ENCODE measurements at regions not wholly inside any gene's neighbourhood (a gene's known extent, or its start where the extent isn't known, plus 50 kb on each side); places are given as distances from the start of the nearest gene placed in this dataset.

DNA sequence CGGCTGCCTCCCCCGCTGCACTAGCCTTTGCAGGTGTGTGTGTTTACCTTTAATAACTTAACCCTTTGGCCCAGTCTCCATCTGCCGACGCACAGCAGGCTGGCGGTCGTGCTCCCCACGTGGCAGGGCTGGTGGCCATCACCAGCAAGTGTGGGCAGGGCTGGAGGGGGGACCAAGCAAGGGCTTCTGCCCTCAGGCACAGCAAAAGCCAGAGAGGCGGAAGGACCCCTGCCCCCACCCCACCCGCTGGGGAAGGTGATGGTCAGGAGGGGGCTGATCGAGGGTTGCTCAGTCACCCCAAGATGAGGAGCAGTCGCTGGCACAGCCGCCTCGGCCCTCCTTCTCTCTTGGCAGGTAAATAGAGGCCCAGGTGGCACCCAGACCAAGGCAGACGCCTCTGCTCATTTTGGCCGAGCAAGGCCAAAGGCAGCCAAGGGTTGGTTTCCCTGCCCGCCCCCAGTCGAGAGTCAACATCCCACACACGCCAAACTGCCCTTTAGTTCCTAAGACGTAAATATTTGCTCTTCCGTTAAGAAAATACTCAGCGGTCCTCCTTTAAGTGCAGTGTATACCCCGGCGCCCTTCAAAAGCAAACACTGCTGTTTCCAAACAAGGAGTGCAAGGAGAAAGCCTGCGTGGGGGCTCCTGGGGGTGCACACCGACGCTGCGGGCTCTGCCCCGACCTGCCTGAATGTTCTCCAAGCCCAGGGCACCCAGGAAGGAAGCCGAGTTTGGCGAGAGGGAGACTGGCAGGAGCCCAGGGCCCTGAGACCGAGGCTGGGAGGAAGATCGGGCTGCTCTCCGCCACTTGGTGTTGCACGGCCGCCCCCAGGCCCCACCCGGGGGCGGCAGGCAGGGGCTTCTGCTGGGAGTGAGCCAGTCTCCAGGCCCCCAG, 82.7 kb downstream of the SIK1 start:
- Mint-ChIP-seq H3K27ac (no peak overlapping the region), H3K27me3 (peaks cover 3 to 4% of the 10 kb centered on the region in 2 donors), H3K4me3 (no peak overlapping the region), H3K36me3 (ENCODE audit: insufficient read depth) (peaks cover under 1% of the 10 kb centered on the region), H3K4me1 (ENCODE audit: low read depth in 2 of 2) (peaks cover 0 to 4% of the 10 kb centered on the region in 2 donors), H3K9me3 (no peaks in the 10 kb centered on the region)
- DNase-seq (no peak), ATAC-seq (replicated peaks) (no peak)

DNA sequence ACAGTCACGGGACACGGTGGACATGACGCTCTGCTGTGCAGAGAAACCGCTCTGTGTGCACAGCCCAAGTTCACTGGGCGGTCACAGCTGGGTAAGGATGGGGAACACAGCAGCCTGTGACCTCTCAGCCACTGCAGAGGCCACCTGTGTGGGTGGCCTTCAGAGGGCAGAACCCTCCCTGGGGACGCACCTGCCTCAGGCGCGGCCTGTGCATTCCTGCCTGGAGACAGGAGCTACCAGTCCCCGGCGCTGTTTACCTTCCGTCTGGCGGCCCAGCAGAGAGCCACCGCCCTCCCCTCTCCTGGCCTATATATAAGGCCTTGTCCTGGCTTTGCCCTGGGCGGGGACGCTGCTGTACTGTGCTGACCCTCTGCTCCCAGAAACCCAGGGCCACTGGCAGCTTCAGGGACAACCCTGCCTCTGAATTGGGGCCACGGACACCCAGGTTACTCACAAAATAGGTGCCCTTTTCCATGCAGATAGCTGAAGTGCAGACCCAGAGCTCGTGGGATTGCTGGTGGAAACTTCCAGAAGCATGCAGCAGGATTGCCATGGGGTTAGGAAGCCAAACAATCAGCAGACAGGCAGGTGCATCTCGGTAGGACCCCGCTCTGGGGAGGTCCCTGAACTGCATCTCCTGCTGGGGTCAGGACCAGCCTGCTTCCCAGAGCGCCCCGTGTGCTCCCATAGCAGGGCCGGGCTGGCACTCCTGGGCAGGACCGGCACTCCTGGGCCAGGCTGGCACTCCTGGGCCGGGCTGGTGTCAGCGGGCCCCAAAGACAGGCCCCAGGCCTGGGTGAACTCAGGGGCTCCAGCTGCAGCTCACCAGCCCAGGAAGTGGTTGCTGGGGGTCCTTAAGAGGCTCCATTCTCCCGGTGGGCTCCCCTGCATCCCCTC, 83.6 kb downstream of the SIK1 start:
- DNase-seq = no peak
- Mint-ChIP-seq H3K9me3 (no peaks in the 10 kb centered on the region), H3K27ac (no peak overlapping the region), H3K4me3 (no peak overlapping the region), H3K27me3 (peaks cover 7 to 10% of the 10 kb centered on the region in 2 donors), H3K36me3 (ENCODE audit: insufficient read depth) (peaks cover 4% of the 10 kb centered on the region), H3K4me1 (ENCODE audit: low read depth in 2 of 2) (peaks cover 0 to 7% of the 10 kb centered on the region in 2 donors)
- ATAC-seq (replicated peaks) = no peak

DNA sequence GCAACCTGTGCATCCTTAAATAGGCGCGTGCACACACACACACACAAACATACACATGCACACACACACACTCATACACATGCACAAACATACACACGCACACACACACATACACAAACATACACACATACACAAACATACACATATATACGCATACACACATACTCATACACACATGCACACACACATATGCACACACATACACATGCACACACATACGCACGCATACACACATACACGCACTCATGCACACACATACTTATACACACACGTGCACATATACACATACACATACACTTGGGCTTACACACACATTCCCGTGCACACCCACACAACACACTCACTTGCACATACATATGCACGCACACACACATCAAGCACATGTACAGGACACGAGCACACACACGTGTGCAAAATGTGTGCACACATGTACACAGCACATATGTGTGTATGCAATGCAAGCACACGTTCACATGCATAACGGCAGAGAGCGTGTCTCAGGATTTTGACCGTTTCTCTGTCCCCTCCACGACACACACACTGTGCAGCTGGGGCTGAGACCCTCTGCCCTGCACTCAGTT, 84.5 kb downstream of the SIK1 start:
- peaks cover 7 to 10% of the 10 kb centered on the region in 2 donors for H3K27me3 Mint-ChIP-seq
- H3K9me3 Mint-ChIP-seq = peaks cover 3 to 8% of the 10 kb centered on the region in 2 donors
- peaks cover 0 to 11% of the 10 kb centered on the region in 2 donors for H3K4me1 Mint-ChIP-seq (ENCODE audit: low read depth in 2 of 2)
- DNase-seq (no peak), ATAC-seq (replicated peaks) (no peak)
- H3K4me3 Mint-ChIP-seq = no peak overlapping the region
- no peak overlapping the region for H3K27ac Mint-ChIP-seq
- peaks cover 10% of the 10 kb centered on the region for H3K36me3 Mint-ChIP-seq (ENCODE audit: insufficient read depth)

DNA sequence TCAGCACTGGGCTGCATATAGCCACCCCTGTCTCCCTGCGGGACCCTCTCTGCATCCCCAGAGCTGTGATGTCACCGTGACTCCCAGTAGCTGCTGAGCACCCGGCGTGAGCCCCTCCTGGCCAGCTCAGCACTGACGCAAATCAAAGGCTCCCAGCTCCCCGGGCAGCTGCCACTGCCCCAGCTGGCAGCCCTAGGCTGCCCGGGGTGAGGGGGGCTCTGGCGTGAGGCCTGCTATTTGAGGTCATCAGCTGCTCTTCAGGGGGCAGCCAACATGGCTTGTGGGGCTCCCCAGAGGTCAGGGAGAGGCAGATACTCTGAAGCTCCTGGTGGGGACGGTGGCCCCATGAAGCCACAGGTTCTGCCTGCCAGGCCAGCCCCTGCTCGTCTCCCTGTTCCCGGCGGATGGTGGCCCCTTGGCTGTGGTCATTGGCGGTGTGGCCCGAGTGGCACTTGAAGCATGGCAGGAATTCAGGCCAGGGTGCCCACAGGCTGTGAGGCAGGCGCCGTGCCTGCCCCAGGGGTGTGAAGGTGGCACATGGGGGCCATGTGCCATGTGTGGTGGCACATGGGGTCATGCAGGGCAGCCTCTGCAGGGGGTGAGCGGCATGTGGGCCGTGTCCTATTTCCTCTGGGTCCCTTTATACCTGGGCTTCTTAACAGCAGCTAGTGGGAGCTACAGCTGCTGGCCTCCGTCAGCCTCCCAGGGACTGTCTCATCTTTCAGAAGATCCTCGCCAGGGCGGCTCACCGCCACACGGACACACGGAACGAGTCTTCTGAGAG, 85.4 kb downstream of the SIK1 start:
- peaks cover 7 to 10% of the 10 kb centered on the region in 2 donors for H3K27me3 Mint-ChIP-seq
- peaks cover 17% of the 10 kb centered on the region for H3K36me3 Mint-ChIP-seq (ENCODE audit: insufficient read depth)
- H3K4me1 Mint-ChIP-seq (ENCODE audit: low read depth in 2 of 2) = peaks cover 5 to 11% of the 10 kb centered on the region in 2 donors
- no peak overlapping the region for H3K4me3 Mint-ChIP-seq
- H3K27ac Mint-ChIP-seq = no peak overlapping the region
- peaks cover 3 to 8% of the 10 kb centered on the region in 2 donors for H3K9me3 Mint-ChIP-seq
- no peak for ATAC-seq (replicated peaks)
- no peak for DNase-seq

DNA sequence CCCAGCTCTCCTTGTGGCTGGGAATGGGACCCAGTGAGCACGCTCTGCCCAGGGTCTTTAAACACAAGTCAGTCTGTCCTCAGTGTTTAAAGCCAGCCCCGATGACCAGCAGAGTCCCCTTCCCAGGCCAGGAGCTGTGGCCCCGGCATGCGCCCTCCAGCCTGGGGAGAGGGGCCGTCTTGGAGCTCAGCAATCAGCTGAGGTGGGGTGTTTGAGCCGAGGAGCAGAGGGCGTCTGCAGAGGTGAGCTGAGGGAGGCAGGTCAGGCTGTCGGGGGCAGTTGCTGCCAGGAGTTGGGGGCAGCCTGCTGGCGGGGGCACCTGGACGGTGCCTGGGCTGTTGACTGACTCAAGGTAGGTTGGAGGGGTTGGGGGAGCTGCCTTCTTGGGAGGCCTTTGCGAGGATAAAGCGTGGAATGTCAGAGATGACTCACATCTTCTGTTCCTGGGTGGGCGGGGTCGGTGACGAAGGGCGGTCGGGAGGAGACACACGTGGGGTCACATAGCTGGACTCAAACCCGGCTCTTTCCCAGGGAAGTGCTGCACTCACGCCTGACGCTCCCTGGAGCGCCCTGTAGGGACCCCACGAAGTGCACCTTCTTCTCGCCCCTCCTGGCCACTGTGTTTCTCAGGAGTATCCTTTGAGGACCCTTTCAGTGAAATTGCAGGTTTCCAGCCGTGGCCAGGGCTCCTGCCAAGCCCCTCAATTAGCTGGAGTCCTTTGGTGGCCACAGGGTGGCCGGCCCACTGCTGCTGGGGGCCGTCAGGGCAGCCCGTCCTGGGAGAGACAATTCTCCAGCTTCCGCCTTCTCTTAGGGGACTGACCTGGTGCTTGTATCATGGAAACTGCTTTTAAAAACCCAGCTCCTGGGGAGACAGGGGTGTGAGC, 86.2 kb downstream of the SIK1 start:
- peaks cover 5 to 9% of the 10 kb centered on the region in 2 donors for H3K4me1 Mint-ChIP-seq (ENCODE audit: low read depth in 2 of 2)
- peaks cover 7 to 10% of the 10 kb centered on the region in 2 donors for H3K27me3 Mint-ChIP-seq
- H3K4me3 Mint-ChIP-seq = no peak overlapping the region
- no peak for DNase-seq
- peaks cover 3 to 8% of the 10 kb centered on the region in 2 donors for H3K9me3 Mint-ChIP-seq
- no peak overlapping the region for H3K27ac Mint-ChIP-seq
- ATAC-seq (replicated peaks) = no peak
- H3K36me3 Mint-ChIP-seq (ENCODE audit: insufficient read depth) = peaks cover 21% of the 10 kb centered on the region

DNA sequence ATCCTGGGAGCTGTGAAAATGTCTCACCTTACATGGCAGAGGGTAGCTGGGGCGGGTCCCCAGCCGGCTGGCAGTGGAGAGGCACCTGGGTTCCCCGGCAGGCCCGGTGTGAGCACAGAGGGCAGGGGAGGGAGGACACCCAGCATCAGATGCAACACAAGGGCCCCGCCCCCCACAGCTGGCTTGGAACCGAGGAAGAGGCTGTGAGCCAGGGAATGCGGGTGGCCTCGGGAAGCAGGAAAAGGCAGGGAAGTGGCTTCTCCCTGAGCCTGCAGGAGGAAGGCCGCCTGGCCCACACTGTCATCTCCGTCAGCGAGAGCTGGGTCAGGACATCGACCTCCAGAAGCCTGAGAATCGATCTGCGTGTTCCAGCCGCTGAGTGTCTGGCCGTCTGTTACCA, 87.3 kb downstream of the SIK1 start:
- DNase-seq (no peak), ATAC-seq (replicated peaks) (no peak)
- Mint-ChIP-seq H3K4me3 (no peak overlapping the region), H3K36me3 (ENCODE audit: insufficient read depth) (peaks cover 28% of the 10 kb centered on the region), H3K4me1 (ENCODE audit: low read depth in 2 of 2) (peaks cover 5 to 9% of the 10 kb centered on the region in 2 donors), H3K27ac (no peak overlapping the region), H3K9me3 (peaks cover 3 to 8% of the 10 kb centered on the region in 2 donors), H3K27me3 (peaks cover 7 to 10% of the 10 kb centered on the region in 2 donors)

DNA sequence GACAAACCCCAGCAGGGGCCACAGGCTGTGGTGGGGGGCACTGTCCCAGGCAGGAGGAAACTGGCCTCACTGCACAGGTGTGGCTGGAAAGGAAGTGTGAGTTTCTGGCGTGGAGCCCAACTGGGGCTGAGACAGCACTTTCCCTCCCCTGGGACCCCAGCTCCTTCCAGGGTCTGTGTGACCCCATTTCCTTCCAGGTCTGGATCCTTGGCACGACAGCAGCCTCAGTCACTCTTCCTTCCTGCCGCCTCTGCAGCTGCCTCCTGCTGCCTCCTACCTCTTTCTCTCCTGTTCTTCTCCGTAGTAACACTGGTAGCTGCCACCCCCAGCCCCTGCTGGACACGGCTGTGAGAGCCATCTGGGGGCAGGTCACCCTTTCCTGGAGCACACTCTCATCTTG, 88.0 kb downstream of the SIK1 start:
- H3K36me3 Mint-ChIP-seq (ENCODE audit: insufficient read depth) = peaks cover 28% of the 10 kb centered on the region
- H3K9me3 Mint-ChIP-seq = peaks cover 5 to 8% of the 10 kb centered on the region in 2 donors
- DNase-seq = no peak
- peaks cover 5 to 9% of the 10 kb centered on the region in 2 donors for H3K4me1 Mint-ChIP-seq (ENCODE audit: low read depth in 2 of 2)
- H3K4me3 Mint-ChIP-seq = no peak overlapping the region
- peaks cover 7 to 10% of the 10 kb centered on the region in 2 donors for H3K27me3 Mint-ChIP-seq
- no peak for ATAC-seq (replicated peaks)
- peak overlapping the region; percentile 21 to 92 for H3K27ac Mint-ChIP-seq

DNA sequence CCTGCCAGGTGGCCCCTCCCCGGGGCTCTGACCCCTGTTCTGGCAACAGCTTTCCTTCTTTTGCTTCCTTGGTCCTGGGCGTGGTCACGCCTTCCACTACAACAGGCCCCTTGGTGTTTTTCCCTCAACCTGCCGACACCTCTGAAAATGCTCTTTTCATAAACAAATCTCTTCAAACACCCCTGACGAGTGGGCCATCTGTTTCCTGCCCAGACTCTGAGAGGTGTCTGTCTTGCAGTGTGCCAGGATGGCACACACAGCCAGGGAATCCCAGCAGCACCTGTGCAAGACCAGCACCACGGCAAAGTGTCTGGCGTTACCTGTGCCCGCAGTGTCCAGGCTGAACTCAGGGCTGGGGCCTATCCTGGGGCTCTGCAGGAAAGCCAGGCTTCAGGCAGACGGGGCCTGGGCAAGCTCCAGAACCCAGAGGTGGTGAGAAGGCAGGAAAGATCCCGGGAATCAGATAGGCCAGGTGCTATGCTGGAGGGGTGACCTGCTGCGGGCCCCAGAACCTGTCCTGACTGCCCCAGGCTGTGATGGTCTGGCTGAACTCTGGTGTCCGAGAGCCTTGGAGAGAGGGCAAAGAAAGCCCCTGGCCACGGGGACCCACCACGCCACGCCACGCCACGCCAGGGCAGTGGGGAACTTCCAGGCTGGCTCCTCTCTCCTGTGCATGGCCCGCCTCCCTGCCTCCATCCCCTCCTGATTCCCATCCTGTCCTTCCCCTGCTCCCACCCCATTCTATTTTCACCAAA, 88.9 kb downstream of the SIK1 start:
- Mint-ChIP-seq H3K27ac (peak overlapping the region; percentile 92 to 93), H3K36me3 (ENCODE audit: insufficient read depth) (peaks cover 28% of the 10 kb centered on the region), H3K27me3 (peaks cover 7 to 10% of the 10 kb centered on the region in 2 donors), H3K4me3 (peak overlapping the region; percentile 45 to 53), H3K9me3 (peaks cover 5 to 8% of the 10 kb centered on the region in 2 donors), H3K4me1 (ENCODE audit: low read depth in 2 of 2) (peaks cover 5 to 9% of the 10 kb centered on the region in 2 donors)
- DNase-seq (no peak), ATAC-seq (replicated peaks) (no peak)

DNA sequence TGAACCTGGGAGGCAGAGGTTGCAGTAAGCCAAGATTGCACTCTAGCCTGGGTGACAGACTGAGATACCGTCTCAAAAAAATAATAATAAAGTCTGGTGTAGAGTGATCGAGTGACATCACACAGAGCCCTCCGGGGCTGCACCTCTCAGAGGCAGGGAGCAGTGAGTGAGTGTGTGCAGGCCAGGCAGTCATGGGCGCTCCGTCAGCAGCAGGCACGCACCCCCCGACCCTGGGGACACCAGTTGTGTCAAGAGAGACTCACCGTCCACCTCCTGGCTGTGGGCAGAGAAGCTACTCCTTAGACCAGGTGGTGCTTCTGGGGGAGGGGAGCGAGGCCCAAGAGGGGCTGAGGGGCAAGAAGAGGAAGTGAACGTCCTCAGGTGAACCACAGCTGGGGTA, 91.8 kb downstream of the SIK1 start:
- H3K27ac Mint-ChIP-seq = peak overlapping the region; percentile 63 to 88
- H3K36me3 Mint-ChIP-seq (ENCODE audit: insufficient read depth) = peaks cover 28% of the 10 kb centered on the region
- H3K27me3 Mint-ChIP-seq = peaks cover 7 to 10% of the 10 kb centered on the region in 2 donors
- peaks cover 5 to 8% of the 10 kb centered on the region in 2 donors for H3K4me1 Mint-ChIP-seq (ENCODE audit: low read depth in 2 of 2)
- H3K9me3 Mint-ChIP-seq = peaks cover 5 to 8% of the 10 kb centered on the region in 2 donors
- DNase-seq = no peak
- ATAC-seq (replicated peaks) = no peak
- no peak overlapping the region for H3K4me3 Mint-ChIP-seq

DNA sequence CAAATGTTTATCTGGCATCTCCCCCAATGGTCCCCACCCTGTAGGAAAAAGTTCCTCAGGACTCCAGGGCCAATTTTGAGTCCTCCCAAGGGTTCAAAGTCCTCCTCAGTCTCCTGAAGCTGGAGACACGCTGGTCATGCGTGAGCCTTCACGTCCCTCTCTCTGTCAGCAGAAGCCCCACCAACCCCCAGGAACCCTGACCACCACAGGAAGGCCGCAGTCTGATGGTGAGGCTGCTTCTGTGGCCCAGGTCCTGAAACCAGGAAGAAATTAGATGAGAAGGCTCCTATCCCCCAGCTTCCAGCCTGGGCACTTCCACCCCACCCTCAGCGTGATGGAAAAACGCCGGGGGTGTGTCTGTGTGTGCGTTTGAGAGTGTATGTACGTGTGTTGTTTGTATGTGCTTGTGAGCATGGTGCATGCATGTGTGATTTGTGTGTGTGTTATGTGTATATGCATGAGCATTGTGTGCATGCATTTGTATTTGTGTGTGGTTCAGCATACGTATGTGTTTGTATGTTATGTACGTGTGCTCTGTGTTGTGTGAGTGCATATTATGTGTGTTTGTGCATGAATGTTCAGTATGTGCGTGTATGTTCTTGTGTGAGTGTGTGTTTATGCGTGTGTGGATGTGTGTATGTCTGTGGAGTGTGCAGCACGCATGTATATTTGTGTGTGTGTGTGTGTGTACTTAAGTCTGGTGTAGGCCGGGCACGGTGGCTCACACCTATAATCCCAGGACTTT, 92.5 kb downstream of the SIK1 start:
- ATAC-seq (replicated peaks) (no peak), DNase-seq (no peak)
- H3K4me3 Mint-ChIP-seq = no peak overlapping the region
- peaks cover 5 to 8% of the 10 kb centered on the region in 2 donors for H3K27me3 Mint-ChIP-seq
- H3K27ac Mint-ChIP-seq = peak overlapping the region; percentile 49 to 88
- H3K9me3 Mint-ChIP-seq = peaks cover 5 to 8% of the 10 kb centered on the region in 2 donors
- H3K36me3 Mint-ChIP-seq (ENCODE audit: insufficient read depth) = peaks cover 28% of the 10 kb centered on the region
- peaks cover 5 to 8% of the 10 kb centered on the region in 2 donors for H3K4me1 Mint-ChIP-seq (ENCODE audit: low read depth in 2 of 2)
